ENCODE measurements at regions not wholly inside any gene's neighbourhood (a gene's known extent, or its start where the extent isn't known, plus 50 kb on each side); places are given as distances from the start of the nearest gene placed in this dataset.

GRCh38 chr1:11352816-11353799 lies 80.1 kb downstream of the UBIAD1 start:
- Mint-ChIP-seq H3K4me1 (peaks cover 6% of the 10 kb centered on the region), H3K4me3 (no peak overlapping the region), H3K27ac (no peak overlapping the region), H3K27me3 (peaks cover 44% of the 10 kb centered on the region), H3K9me3 (ENCODE audit: insufficient read depth) (no peaks in the 10 kb centered on the region)
- peaks cover 0 to 6% of the 10 kb centered on the region in 2 donors for H3K4me1 ChIP-seq (ENCODE audit: control insufficient read depth in 2 of 2, insufficient read depth in 2 of 2, low read length in 2 of 2)
- peak overlapping the region; percentile 35 for H3K4me2 ChIP-seq (replicated peaks; ENCODE audit: low read depth, low read length, poor library complexity, severe bottlenecking)
- TF ChIP-seq CTCF (IDR thresholded peaks at IDR 0.05) (no peak), EZH2 (IDR thresholded peaks at IDR 0.05; ENCODE audit: borderline replicate concordance, insufficient read depth, low read depth, low read length, poor library complexity, severe bottlenecking) (no peak)
- H3K27ac ChIP-seq (ENCODE audit: low read length in 2 of 2), result no peak overlapping the region
- no peaks in the 10 kb centered on the region for H3K79me2 ChIP-seq (ENCODE audit: control insufficient read depth, insufficient read depth, low read length)
- no peak for DNase-seq
- peak overlapping the region; percentile 62 for H2AFZ ChIP-seq (ENCODE audit: insufficient read depth, low read depth, low read length, poor library complexity, severe bottlenecking)
- no peak overlapping the region for H3K9ac ChIP-seq (ENCODE audit: low read length)
- peaks cover 0 to 15% (median 2%) of the 10 kb centered on the region in 4 experiments for H3K27me3 ChIP-seq (replicated peaks in 1 of 4; ENCODE audit: control extremely low read depth in 1 of 4, control insufficient read depth in 3 of 4, insufficient read depth in 4 of 4, low read length in 3 of 4)
- H3K4me3 ChIP-seq (ENCODE audit: control extremely low read depth in 1 of 5, extremely low read depth in 1 of 5, insufficient read depth in 1 of 5, low read depth in 2 of 5, low read length in 4 of 5), result no peak overlapping the region
- ATAC-seq (ENCODE audit: low read depth), result no peak
- WGBS (ENCODE audit: insufficient coverage), result 27% methylated on average over 16 of the region's 20 CpGs
- H4K20me1 ChIP-seq (ENCODE audit: control insufficient read depth, insufficient read depth, low read length, poor library complexity, severe bottlenecking), result no peaks in the 10 kb centered on the region
- POLR2A ChIA-PET, result interaction anchor here (0.6 kb wide), 1 partner anchor 462 kb away, joined by 7 read pairs; no protein-coding TSS in a partner anchor
- H3K36me3 ChIP-seq (replicated peaks in 1 of 2; ENCODE audit: control extremely low read depth in 1 of 2, control insufficient read depth in 1 of 2, extremely low read depth in 1 of 2, insufficient read depth in 2 of 2, low read length in 1 of 2), result no peaks in the 10 kb centered on the region
- CTCF ChIA-PET, result interaction anchor here (0.6 to 1.1 kb wide), 3 partner anchors 15 to 23 kb away, joined by 3 read pairs; no protein-coding TSS in a partner anchor
- intact Hi-C loops (cut with micrococcal nuclease), result no loop called here
- peaks cover 0 to 10% (median 2%) of the 10 kb centered on the region in 3 donors for H3K9me3 ChIP-seq (ENCODE audit: control extremely low read depth in 1 of 3, control insufficient read depth in 2 of 3, insufficient read depth in 1 of 3, low read length in 2 of 3)
